Nephron (organoid): ENCODE measurements at regions not wholly inside any gene's neighbourhood (a gene's known extent, or its start where the extent isn't known, plus 50 kb on each side); places are given as distances from the start of the nearest gene placed in this dataset.

Experiments used
- H3K27ac Mint-ChIP-seq, 3 experiments: 2 replicates each; pipeline ENCODE4 v1.8.0; 2020; ENCODE audit warnings: mixed read lengths in 3 of 3, mild to moderate bottlenecking in 2 of 3, moderate library complexity in 1 of 3
- H3K27me3 Mint-ChIP-seq: 2 replicates; pipeline ENCODE4 v1.8.0; 2021; ENCODE audit warnings: low read depth, mild to moderate bottlenecking, moderate library complexity, mixed read lengths
- H3K36me3 Mint-ChIP-seq: 2 replicates; pipeline ENCODE4 v1.8.0; 2020; ENCODE audit warnings: low read depth, mixed read lengths
- H3K4me1 Mint-ChIP-seq: 2 replicates; pipeline ENCODE4 v1.8.0; 2020; ENCODE audit warnings: mixed read lengths
- H3K4me3 Mint-ChIP-seq, 3 experiments: 2 replicates each; pipeline ENCODE4 v1.8.0; 2020; ENCODE audit warnings: mild to moderate bottlenecking in 3 of 3, mixed read lengths in 3 of 3, moderate library complexity in 2 of 3
- H3K9me3 Mint-ChIP-seq: 2 replicates; pipeline ENCODE4 v1.8.0; 2020; ENCODE audit warnings: mixed read lengths
- CTCF ChIP-seq, 3 experiments: fragments of 200-600 bp; sonication (generic); IDR thresholded peaks; one replicate each; pipeline ENCODE4 v1.5.0; 2021; ENCODE audit warnings: antibody characterized with exemption in 3 of 3; ENCODE audit not compliant: unreplicated experiment in 3 of 3

DNA sequence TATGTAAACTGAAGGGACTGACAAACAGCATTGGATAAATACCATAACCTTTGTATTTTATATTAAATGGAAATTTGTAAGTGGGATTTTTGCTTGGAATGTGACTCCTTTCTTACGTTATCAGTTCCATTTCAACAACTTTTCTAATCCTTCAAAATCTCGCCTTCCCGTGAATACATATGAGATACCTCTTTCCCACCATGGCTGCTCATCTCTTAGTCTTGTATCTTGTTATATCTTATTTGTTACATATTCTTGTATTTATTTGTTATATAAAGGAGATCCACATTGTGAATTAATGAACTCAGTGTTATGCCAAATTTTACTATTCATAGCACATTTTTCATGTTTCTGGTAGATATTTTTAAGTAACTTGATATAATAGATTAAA lies 623.7 kb downstream of the MCTP2 start:
- peaks cover 3% of the 10 kb centered on the region for H3K27me3 Mint-ChIP-seq
- no peaks in the 10 kb centered on the region for H3K4me1 Mint-ChIP-seq
- TF ChIP-seq CTCF (IDR thresholded peaks at IDR 0.05; ENCODE audit: unreplicated experiment in 3 of 3): no peak
- no peak overlapping the region for H3K4me3 Mint-ChIP-seq
- H3K36me3 Mint-ChIP-seq: no peaks in the 10 kb centered on the region
- H3K27ac Mint-ChIP-seq: no peak overlapping the region
- peaks cover 23% of the 10 kb centered on the region for H3K9me3 Mint-ChIP-seq

- Mint-ChIP-seq H3K4me3 (no peak overlapping the region), H3K36me3 (no peaks in the 10 kb centered on the region), H3K9me3 (peaks cover 18% of the 10 kb centered on the region), H3K27ac (no peak overlapping the region), H3K4me1 (no peaks in the 10 kb centered on the region), H3K27me3 (peaks cover 3% of the 10 kb centered on the region)
- no peak for TF ChIP-seq CTCF (IDR thresholded peaks at IDR 0.05; ENCODE audit: unreplicated experiment in 3 of 3)
These were observed 624.3 kb downstream of the MCTP2 start for GRCh38 chr15:94855409-94856266.

GRCh38 chr15:94856267-94856854 lies 625.0 kb downstream of the MCTP2 start:
- no peaks in the 10 kb centered on the region for H3K4me1 Mint-ChIP-seq
- peaks cover 3% of the 10 kb centered on the region for H3K27me3 Mint-ChIP-seq
- H3K9me3 Mint-ChIP-seq: peaks cover 13% of the 10 kb centered on the region
- TF ChIP-seq CTCF (IDR thresholded peaks at IDR 0.05; ENCODE audit: unreplicated experiment in 3 of 3): no peak
- H3K4me3 Mint-ChIP-seq: no peak overlapping the region
- H3K27ac Mint-ChIP-seq: no peak overlapping the region
- H3K36me3 Mint-ChIP-seq: no peaks in the 10 kb centered on the region

- Mint-ChIP-seq H3K27ac (no peak overlapping the region), H3K4me1 (no peaks in the 10 kb centered on the region), H3K27me3 (peaks cover 3% of the 10 kb centered on the region), H3K4me3 (no peak overlapping the region), H3K9me3 (peaks cover 7% of the 10 kb centered on the region), H3K36me3 (peaks cover under 1% of the 10 kb centered on the region)
- no peak for TF ChIP-seq CTCF (IDR thresholded peaks at IDR 0.05; ENCODE audit: unreplicated experiment in 3 of 3)
These were observed 626.1 kb downstream of the MCTP2 start for GRCh38 chr15:94857466-94857865.

- no peaks in the 10 kb centered on the region for H3K4me1 Mint-ChIP-seq
- no peak for TF ChIP-seq CTCF (IDR thresholded peaks at IDR 0.05; ENCODE audit: unreplicated experiment in 3 of 3)
- peaks cover 10% of the 10 kb centered on the region for H3K9me3 Mint-ChIP-seq
- peaks cover 3% of the 10 kb centered on the region for H3K27me3 Mint-ChIP-seq
- H3K27ac Mint-ChIP-seq: no peak overlapping the region
- H3K4me3 Mint-ChIP-seq: no peak overlapping the region
- H3K36me3 Mint-ChIP-seq: peaks cover 4% of the 10 kb centered on the region
These were observed 626.6 kb downstream of the MCTP2 start for GRCh38 chr15:94858011-94858410.
